ENCODE measurements at regions not wholly inside any gene's neighbourhood (a gene's known extent, or its start where the extent isn't known, plus 50 kb on each side); places are given as distances from the start of the nearest gene placed in this dataset.

GRCh38 chr4:187286525-187286924, 562.9 kb upstream of the FAT1 start (continued):
- no peak for TF ChIP-seq RNF2 (IDR thresholded peaks at IDR 0.05; ENCODE audit: borderline replicate concordance, low read depth, low read length, missing control alignments, poor library complexity, severe bottlenecking)

All from H1 (cell line).